Liver (tissue), 3 donors: ENCODE measurements at regions not wholly inside any gene's neighbourhood (a gene's known extent, or its start where the extent isn't known, plus 50 kb on each side); places are given as distances from the start of the nearest gene placed in this dataset.

Experiments
- CTCF ChIP-seq: fragments of 150-350 bp; IDR thresholded peaks from 2 replicates; pipeline ENCODE4 v1.5.1; 2017; ENCODE audit warnings: improper control_type of control experiment, low read depth, low read length; ENCODE audit not compliant: missing input control
- GABPA ChIP-seq, 2 donors: IDR thresholded peaks in 1 of 2; conservative IDR thresholded peaks in 1 of 2; 2 replicates each; pipeline ENCODE4 v1.6.1; 2016; ENCODE audit warnings: antibody characterized with exemption in 2 of 2, mild to moderate bottlenecking in 1 of 2, moderate library complexity in 1 of 2
- TAF1 ChIP-seq: conservative IDR thresholded peaks from 2 replicates; pipeline ENCODE4 v1.6.1; 2016; ENCODE audit warnings: antibody characterized with exemption, mild to moderate bottlenecking
- YY1 ChIP-seq: IDR thresholded peaks from 2 replicates; pipeline ENCODE4 v1.6.1; 2016; ENCODE audit warnings: antibody characterized with exemption, mild to moderate bottlenecking
- TF ChIP-seq, protein P1 (sequence below): IDR thresholded peaks from 2 replicates; pipeline ENCODE4 v1.6.1; 2016; ENCODE audit warnings: antibody characterized with exemption
- donor health status: healthy.
- donor health status: healthy.

- TF ChIP-seq CTCF (no peak), YY1 (no peak), TAF1 (no peak), GABPA (IDR thresholded peaks at IDR 0.05 in 1 of 2, conservative IDR thresholded peaks at IDR 0.05 in 1 of 2) (no peak)
- TF ChIP-seq, protein P1, sequence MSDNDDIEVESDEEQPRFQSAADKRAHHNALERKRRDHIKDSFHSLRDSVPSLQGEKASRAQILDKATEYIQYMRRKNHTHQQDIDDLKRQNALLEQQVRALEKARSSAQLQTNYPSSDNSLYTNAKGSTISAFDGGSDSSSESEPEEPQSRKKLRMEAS: no peak
These were observed 110.9 kb upstream of the CCDC196 start for GRCh38 chr14:66375046-66375964.
